Left kidney (tissue), 1 donor: ENCODE measurements at regions not wholly inside any gene's neighbourhood (a gene's known extent, or its start where the extent isn't known, plus 50 kb on each side); places are given as distances from the start of the nearest gene placed in this dataset.

Experiments used
- DNase-seq: peaks from one replicate; pipeline ENCODE4 v3.0.0-alpha.2; 2013

DNA sequence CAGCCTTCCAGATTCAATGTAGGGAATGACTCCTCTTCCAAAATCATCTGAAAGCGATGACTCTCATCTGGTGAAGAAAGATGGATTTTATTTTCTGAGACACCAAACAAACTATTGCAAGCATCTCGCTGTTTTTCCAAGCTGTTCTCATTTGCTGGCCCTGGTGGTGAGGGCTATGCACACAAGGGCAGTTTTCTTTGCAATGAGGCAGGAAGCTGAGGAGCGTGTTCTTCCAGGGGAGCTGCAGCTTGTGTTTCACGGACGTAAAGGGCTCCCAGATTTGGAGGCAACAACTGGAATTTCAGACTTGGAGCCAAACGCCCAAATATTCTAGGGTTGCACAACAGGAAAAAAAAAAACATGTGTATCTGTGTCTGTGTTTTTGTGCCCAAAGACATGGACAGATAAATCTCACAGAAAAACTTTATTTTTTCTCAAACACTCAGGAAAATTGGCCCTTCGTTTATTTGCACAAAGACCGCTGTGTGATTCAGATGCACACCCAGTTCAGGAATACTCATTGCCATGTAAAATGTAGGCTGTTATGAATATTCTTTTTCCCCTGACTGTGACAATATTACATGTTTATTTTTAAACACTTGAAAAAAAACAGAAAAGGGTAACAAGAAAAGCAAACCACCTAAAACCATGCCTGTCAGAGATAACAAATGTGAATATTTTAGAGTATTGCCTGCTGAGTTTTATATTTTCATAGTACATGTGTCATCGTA is 151.3 kb downstream of the GAS1 start:
- DNase-seq, result no peak

DNA sequence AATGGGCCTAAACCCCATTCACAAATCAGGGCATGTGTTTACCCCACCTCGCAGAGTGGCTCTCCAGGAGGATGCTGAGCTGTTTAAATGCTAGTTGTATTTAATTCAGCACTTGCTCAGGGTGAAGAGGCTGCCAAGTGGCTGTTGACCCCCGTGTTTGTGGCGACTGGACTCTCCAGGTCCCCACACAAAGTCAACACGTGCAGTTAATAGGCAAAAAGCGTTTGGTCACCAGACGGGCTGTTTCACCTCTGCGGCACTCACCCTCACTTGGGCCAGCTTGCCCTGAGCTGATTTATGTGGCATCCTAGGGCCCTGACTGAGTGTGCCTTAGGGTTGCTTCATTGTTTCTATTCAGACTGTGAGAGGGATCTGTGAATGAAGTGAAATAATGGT is 152.3 kb downstream of the GAS1 start:
- no peak for DNase-seq

DNA sequence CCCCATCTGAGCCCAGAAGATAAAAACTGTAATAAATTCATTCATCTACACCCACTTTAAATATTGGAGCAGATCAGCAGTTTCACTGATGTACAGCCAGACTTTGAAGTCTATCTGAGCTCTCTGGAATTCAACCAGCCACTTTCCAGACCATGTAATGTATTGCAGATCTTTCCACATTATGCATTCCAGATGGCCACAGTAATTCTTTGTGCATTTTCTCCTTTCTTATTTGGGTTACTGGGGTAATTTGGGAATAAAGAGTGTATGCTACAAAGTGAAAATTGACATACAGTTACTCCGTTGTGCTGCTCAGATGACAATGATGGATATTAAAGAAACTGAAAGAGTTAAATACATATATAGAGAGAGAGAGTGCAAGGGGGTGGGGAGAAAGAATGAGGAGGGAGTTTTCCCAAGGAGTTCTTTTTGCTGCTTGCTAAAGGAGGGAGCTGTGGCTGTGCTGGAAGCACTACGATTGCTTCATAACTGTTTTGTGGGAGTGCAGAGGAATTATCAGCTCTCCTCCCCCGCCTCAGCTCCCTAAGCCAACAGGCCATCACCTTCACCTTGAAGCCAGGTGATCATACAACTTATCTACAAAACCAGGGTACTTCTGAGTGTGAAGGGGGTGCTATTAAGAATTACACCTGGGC is 152.8 kb downstream of the GAS1 start:
- DNase-seq, result no peak

DNA sequence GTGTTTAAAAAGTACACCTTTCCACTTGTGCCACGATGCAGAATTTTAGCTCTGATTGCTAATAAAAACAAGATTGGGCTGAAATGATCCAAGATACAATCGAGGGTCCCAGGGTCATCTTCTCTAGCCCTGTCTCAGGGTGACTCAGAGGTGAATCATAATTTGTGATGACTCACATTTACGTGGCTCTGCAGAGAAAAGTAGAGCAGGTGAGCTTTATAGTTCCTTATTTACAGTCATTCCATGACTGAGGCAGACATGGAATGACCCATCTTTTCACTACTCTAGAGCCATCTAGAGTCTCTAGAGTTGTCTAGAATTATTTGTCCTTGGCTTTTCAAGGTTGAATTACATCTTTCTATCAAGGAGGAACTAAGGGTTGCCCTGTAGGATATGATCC is 155.2 kb downstream of the GAS1 start:
- DNase-seq, result no peak

DNA sequence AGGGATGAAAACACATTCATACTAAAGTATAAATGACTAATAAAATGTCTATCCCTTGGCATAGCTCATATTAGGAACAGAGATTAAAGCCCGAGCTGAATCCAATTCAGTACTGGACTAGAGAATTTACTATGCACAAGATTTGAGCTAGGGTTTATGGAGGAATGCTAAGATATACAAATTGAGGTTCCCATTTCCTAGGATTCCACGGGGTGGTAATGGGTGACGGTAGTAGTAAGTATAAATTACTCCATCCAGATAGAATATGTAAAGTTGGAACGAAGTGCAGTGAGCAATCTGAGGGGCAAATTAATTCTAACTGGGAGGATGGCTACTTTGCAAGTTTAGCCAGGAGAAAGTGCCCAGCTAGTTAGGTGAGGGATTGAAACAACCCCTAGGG is 156.5 kb downstream of the GAS1 start:
- no peak for DNase-seq

DNA sequence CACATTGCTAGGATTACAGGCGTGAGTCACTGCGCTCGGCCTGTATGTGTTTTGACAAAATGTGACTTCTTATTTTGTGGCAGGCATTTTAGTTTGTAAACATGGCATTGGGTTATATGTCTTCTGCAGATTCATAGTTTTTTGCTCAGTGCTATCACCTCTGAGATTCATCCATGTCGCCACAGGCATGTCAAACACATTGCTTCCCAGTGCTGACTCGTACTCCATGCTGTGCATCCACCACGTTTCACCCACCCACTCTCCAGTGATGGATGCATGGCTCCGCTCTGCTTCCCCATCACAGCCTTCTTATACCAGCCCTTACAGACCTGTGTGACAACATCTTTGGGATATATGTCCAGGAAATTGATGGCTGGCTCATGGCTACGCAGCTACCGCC is 158.8 kb downstream of the GAS1 start:
- no peak for DNase-seq

DNA sequence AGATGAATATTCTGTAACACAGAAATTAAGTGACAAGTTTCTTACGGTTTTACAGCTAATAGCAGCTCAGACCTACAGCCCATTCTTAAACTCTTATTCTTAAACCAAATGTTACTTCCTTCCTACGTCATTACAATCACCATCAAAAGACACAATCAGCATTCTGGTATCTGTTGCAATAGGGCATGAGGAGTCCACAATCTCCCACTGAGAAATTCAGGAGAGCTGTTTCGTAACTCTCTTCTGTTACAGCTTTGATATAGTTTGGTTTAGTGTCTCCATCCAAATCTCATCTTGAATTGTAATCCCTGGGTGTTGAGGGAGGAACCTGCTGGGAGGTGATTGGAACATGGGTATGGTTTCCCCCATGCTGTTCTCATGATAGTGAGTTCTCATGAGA is 163.4 kb downstream of the GAS1 start:
- DNase-seq, result no peak

DNA sequence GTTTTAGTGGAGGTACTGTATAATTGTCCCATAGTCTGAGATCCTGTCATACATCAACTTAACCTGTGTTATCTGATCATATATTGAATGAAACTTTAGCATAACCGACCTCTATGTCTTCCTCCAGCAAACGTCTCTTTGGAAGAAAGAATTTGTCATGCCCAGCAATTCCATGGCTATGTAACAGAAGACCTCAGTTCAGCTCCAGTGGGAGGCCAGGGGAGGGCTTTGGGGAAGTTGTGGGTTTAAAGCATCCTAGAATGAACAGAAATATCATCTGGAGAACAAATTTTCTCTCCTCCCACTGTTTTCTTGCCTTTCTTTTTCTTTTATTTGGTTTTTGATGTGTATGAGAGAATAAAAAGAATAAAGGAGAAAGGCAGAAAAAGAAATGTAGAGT is 164.5 kb downstream of the GAS1 start:
- DNase-seq, result no peak

DNA sequence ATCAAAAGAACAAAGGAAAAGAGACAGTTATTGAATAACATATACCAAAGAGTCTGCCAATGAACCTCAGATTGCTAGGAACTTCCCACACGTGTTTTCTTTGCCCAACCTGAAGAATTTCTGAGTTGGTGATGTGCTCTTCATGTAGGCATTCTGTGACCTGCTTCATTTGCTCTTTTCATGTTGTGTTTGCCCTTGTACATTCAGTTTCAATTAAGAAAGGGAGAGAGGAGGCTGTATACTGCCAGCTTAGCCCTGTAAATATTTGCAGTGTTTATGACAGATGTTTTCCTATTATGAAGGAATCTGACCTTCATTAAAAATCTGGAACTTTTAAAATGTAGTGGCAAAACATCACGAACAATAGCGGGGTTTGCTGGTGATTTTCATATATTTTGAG is 168.5 kb downstream of the GAS1 start:
- DNase-seq, result no peak

DNA sequence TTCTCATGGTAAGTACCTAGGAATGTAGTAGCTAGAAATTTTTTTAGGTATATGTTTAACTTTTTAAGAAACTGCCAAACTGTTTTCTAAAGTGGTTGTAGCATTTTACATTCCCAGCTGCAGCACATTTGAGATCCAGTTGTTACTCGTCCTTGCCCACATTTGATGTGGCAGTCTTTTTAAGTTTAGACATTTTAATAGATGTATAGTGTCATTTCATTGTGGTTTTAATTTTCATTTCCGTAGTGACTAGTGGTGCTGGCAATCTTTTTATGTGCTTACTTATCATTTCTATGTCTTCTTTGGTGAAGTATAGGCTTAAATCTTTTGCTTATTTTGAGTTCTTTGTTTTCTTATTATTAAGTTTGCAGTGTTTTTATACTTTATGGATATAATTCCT is 171.6 kb downstream of the GAS1 start:
- DNase-seq, result no peak

DNA sequence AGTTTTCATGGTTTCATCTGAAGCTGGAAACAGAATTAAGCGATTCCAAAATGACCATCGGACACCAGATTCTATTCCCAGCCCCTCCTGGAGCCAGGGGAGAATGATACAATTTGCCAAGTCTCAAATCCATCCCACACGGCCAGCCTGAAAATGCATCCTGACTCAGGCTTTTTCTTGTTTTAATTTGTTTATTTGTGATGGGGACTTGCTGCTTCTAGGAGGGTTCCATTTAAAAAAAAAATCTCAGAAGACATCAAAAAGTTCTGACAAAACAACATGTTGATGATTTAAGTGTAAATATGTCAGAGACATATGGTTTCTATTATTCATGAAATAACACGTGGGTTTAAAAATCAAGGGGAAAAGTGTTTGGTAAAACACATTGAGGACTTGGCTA is 173.2 kb downstream of the GAS1 start:
- DNase-seq, result no peak

DNA sequence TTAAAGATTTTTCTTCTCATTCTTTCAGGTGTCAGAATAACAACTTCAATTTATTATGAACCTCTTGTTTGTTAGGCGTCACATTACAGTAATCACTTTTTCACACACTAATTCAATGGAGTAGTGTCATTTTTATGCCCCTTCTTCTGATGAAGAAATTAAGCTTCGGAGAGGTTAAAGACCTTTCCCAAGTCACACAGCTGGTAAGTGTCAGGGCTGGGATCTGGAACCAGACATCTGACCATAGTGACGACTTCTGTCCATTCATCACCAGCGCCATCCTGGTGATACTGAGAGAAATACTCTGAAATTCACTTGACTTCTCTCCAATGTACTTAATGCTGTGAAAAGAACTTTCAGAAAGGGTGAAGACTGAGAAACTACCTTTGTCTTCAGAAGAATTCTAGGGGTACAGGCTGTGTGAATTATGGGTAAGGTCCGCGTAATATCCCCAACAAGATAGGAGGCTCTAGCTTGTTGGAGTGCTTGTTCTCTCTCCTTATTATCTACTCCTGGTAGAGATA is 173.8 kb downstream of the GAS1 start:
- DNase-seq, result no peak

DNA sequence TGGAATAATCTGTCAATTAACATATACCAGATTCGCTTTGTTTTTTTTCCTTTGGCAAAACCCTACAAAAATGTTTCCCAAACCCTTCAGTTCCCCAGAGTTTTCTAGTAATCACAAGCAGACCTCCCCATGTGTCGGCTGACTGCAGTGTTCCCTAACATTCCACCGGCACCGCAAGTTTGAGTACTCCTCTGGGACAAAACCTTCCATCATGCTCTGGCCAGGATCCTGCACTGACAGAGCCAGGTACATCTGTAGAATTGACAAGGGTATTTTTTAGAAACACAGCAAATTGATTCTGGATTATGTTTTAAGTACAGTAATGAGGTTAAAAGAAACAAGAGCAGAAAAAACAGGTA is 174.7 kb downstream of the GAS1 start:
- DNase-seq, result no peak

DNA sequence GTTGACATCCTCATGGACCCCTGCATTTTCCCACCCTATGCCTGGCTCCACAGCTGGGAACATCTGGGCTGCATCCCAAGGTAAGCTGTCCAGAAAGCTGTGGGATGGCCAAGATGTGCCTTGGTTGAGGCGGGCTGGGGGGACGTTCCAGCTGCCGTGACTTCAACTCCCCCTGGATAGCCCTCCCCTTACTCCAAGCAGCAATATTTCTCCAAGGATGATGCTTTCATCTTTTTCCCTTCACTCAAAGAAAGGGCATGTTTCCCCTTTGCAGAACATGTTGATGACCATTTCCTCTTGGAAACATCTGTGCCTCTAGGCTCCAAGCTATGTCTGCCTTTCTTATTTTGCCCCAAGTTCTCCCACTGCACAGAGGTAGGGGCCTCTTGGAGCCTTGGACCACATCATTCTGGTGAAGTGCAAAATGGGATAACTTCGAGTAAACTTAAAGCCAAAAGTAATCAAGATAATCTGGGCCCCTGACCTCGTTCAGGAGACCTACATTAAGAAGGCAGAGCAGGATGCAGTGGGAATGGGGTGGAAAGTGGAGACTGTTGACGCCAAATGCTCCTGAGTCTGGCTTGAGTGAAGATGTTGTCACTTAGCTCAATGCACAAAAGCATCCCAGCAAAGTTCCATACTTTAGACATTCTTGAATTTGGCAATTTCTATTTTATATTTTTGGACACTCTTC is 175.2 kb downstream of the GAS1 start:
- no peak for DNase-seq

DNA sequence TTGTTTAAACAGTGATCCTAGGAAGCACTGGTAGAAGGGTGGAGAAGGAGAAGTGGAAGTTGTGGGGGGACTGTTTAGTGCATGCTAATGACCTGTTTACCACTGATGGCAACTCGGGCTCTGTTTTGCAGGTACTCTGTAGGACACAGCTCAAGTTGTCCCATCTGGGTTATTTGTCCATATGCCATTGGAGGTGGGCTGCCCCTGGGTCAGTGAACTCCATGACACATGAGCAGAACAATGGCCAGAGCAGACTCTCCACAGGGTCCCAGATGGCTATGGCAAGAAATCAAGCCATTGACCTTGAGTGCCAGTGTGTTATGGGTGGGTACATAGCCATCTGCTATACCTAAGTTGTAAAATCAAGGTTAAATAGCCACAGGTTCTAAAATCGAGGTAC is 175.9 kb downstream of the GAS1 start:
- DNase-seq, result no peak

DNA sequence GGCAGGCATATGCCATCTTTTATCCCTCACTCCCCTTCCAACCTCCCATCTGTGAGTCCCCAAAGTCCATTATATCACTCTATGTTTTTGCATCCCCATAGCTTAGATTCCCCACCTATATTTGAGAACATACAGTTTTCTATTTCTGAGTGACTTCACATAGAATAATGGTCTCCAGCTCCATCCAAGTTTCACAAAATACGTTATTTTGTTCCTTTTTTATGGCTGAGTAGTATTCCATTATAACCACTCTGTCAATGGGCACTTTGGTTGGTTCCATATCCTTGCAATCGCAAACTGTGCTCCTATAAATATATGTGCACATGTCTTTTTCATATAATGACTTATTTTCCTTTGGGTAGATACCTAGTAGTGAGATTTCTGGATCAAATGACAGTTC is 178.6 kb downstream of the GAS1 start:
- no peak for DNase-seq

DNA sequence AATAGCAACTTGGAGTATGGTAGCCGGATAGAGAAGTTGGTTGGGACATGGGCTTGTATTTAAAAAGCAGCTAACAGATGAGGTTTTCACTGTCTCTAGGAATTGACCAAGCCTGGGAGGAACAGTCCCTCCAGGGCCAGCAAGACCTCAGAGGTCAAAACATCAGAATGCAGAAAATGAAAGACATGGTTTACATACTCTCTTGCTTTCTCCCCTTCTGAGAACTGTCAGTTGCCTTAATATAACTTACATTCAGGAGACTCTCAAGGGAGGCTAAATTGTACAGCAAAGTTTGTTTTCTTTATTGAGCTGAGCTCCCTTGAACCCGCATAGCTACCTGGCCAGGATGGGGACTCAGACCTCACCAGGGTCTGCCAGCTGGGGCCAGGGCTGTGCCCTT is 179.3 kb downstream of the GAS1 start:
- DNase-seq, result no peak

DNA sequence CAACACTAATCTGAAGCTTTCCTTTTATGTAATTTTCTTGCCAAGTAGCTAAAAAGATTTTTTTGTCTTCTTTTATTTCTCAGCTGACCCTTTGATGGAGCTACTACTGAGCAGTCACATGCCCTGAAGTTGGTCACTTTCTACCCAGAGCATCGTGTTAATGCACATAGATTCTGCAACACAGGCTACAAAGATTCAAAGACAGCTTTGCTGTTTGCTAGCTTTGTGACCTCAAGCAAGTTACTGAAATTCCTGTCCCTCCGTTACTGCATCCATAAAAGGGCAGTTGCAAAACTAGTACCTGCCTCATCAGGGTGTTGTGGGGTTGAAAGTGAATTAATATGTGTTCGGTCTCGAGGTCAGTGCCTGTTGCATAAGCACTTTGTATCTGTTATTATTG is 179.9 kb downstream of the GAS1 start:
- no peak for DNase-seq

DNA sequence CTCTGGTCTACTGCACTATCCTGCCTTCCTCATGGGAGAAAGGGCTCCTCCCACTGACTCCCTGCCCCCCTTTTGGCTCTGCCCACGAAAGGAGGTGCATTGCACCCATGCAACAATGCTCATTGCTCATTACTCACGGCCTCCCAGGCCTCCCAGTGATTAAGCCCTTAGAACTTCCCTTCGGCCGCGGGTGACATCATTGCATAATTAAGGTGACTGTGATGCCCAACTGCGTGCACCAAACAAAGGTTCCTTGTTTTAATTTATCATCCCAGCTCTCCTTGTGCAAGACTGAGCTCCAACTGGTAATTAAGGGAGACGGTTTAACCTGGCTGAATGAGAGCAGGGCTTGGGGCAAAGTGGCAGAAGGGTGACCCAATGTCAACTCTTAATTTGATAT is 180.4 kb downstream of the GAS1 start:
- no peak for DNase-seq

DNA sequence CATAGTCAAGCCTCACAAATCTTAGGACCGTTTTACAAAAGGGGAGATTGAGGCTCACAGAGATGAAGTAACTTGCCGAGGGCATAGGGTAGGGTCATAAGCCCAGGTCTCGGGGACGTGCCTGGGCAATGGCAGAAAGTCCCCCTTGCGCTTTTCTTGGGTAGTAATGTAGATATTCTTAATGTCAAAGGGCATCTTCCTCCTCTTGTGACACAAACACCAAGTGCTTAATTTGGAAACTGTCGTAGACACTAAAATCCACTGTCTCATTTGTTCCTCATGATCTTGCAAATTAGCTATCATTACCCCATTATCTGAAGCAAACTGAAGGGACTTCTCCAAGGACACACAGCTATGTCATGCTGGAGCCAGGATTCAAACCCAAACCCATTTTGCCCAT is 180.8 kb downstream of the GAS1 start:
- no peak for DNase-seq

DNA sequence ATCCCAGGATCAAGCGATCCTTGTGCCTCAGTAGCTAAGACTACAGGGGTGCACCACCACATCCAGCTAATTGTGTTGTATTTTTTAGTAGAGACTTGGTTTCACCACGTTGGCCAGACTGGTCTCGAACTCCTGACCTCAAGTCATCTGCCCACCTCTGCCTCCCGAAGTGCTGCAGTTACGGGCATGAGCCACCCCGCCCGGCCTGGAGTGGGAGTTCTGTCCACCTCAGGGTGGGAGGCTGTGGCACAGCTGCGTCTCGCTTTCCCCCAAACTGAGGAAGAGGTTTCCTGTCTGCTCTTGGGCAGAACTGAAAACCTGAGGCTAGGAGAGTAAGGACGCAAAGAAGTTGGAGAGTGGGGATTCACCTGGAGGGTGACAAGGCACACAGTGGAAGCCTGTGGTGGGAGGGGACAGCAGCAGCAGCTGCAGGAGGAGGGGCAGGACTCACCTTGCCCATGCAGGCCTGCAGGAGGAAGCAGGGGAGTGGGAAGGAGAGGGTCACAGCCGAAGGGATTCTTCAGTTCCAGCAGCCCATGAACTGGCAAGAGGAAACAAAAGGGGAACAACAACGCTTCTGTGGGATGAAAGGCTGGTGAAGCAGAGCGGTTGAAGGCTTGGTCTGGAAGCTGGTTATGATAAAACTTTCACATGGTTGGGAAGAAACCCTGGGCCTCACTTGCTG is 181.4 kb downstream of the GAS1 start:
- no peak for DNase-seq

DNA sequence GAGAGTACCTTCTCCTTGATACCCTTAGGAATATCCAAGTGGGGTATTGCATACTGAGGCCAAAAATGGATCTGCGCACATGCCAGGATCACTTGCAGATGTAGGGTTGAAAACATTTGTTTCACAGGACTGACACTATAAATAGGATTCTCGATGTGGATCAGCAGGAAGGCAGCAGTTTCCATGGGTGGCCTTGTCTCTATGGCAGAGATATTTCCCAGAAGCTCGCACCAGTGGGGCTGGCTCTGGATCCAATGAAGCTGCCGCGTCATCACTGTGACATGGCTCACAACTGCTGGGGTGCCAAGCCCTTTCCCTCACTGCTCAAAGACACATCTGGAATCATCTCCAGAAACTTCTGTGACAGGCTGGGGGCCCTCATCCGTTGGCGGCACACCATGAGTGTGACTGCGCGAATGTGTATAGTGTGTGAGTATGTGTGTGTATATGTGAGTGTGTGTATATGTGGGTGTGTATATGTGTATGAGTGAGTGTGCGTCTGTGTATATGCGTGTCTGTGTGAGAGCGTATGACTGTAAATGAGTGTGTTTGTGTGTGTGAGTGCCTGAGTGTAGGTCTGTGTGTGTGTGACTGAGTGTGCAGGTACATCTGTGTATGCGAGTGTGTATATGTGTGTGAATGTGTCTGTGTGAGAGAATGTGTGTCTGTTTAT is 182.5 kb downstream of the GAS1 start:
- no peak for DNase-seq
